ENCODE measurements at regions not wholly inside any gene's neighbourhood (a gene's known extent, or its start where the extent isn't known, plus 50 kb on each side); places are given as distances from the start of the nearest gene placed in this dataset.

DNA sequence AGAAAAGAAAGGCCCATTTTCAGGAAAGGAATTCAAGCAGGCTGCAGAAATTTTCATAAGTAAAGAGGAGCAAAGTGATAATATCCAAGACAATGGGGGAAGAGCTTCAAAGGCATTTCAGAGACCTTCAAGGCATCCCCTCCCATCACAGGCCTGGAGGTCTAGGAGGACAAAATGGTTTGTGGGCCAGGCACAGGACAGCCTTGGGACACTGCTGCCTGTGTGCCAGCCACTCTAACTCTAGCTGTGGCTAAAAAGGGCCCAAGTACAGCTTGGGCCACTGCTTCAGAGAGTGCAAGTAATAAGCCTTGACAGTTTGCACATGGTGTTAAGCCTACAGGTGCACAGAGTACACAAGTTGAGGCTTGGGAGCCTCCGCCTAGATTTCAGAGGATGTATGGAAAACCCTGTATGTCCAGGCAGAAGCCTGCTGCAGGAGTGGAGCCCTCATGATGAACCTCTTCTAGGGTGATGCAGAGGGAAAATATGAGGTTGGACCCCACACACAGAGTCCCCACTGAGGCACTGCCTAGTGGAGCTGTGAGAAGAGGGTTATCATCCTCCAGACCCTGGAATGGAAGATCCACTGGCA, 51.8 kb upstream of the ZSWIM5 start:
- TF ChIP-seq, protein P1, sequence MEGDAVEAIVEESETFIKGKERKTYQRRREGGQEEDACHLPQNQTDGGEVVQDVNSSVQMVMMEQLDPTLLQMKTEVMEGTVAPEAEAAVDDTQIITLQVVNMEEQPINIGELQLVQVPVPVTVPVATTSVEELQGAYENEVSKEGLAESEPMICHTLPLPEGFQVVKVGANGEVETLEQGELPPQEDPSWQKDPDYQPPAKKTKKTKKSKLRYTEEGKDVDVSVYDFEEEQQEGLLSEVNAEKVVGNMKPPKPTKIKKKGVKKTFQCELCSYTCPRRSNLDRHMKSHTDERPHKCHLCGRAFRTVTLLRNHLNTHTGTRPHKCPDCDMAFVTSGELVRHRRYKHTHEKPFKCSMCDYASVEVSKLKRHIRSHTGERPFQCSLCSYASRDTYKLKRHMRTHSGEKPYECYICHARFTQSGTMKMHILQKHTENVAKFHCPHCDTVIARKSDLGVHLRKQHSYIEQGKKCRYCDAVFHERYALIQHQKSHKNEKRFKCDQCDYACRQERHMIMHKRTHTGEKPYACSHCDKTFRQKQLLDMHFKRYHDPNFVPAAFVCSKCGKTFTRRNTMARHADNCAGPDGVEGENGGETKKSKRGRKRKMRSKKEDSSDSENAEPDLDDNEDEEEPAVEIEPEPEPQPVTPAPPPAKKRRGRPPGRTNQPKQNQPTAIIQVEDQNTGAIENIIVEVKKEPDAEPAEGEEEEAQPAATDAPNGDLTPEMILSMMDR (IDR thresholded peaks at IDR 0.05), result no peak
- no peak for TF ChIP-seq POLR2A (IDR thresholded peaks at IDR 0.05)
